Adrenal gland (tissue), 9 donors: ENCODE measurements at regions not wholly inside any gene's neighbourhood (a gene's known extent, or its start where the extent isn't known, plus 50 kb on each side); places are given as distances from the start of the nearest gene placed in this dataset.
A peak's percentile ranks its signal among the peaks of the same experiment; 100 is the strongest.

Experiments
- DNase-seq, 7 donors: peaks; one replicate each; pipeline ENCODE4 v3.0.0-alpha.2; 2019 to 2020
- H3K27ac ChIP-seq, 5 donors: fragments of 200-600 bp; sonication (generic) in 4 of 5; 1 replicate in 3 of 5; 2 replicates in 2 of 5; pipeline versions ENCODE4 v1.5.1 to v1.8.0; 2016 to 2020; ENCODE audit warnings: mild to moderate bottlenecking in 1 of 5
- H3K27me3 ChIP-seq: fragments of 200-600 bp; 2 replicates; pipeline ENCODE4 v1.8.0; 2021
- H3K36me3 ChIP-seq, 2 donors: fragments of 200-600 bp; replicated peaks in 1 of 2; 1 replicate in 1 of 2; 2 replicates in 1 of 2; pipeline versions ENCODE4 v1.5.1 to v1.8.0; 2018 to 2022
- H3K4me1 ChIP-seq, 2 donors: fragments of 200-600 bp; replicated peaks in 1 of 2; 1 replicate in 1 of 2; 2 replicates in 1 of 2; pipeline versions ENCODE4 v1.5.1 to v1.8.0; 2018 to 2021
- H3K4me3 ChIP-seq, 4 donors: fragments of 200-600 bp; sonication (generic) in 3 of 4; one replicate each; pipeline ENCODE4 v1.5.1; 2016 to 2018
- H3K9me3 ChIP-seq, 3 donors: fragments of 200-600 bp; sonication (generic) in 1 of 3; replicated peaks in 1 of 3; 1 replicate in 2 of 3; 2 replicates in 1 of 3; pipeline versions ENCODE4 v1.5.1 to v1.8.0; 2016 to 2021
- CTCF ChIP-seq, 6 experiments: fragments of 450-650 bp in 4 of 6; fragments of 200-600 bp in 2 of 6; sonication (generic) in 1 of 6; IDR thresholded peaks; 1 replicate in 5 of 6; 2 replicates in 1 of 6; pipeline versions ENCODE4 v1.5.1 to v1.8.0; 2016 to 2021; ENCODE audit warnings: antibody characterized with exemption in 6 of 6, mild to moderate bottlenecking in 2 of 6, moderate library complexity in 1 of 6
- POLR2A ChIP-seq, 2 donors: fragments of 450-650 bp; IDR thresholded peaks; one replicate each; pipeline ENCODE4 v1.6.1; 2017; ENCODE audit warnings: antibody characterized with exemption in 2 of 2, mild to moderate bottlenecking in 2 of 2, moderate library complexity in 1 of 2
- WGBS, 4 donors: extraction: QIAGEN DNeasy Blood & Tissue Kit in 2 of 4; methylation state at CpG; one replicate each; pipeline versions ENCODE4 v1.1.5 to v1.1.7; 2013 to 2017; 5-methylcytosine and 5-hydroxymethylcytosine counted together
- intact Hi-C, 2 donors: fragments of 100-400 bp; cut with DNase I; formaldehyde crosslinking; loops; one replicate each; pipeline versions ENCODE4 v1.14.1 to v1.15.0; 2022 to 2023
- donor health status: healthy with polysubstance abuse.
- donor health status: Bipolar disorder and iron deficiency.
- donor health status: DM: yes; HTN: yes; CAD: no.
- donor health status: DM: no; HTN: no; CAD: no.
- donor health status: DM: no; HTN: no; CAD: no.

- WGBS, 4 donors = 79 to 95% (median 92%) methylated on average over 4 of the region's 4 CpGs
- no peaks in the 10 kb centered on the region for H3K36me3 ChIP-seq
- DNase-seq = no peak
- intact Hi-C loops = no loop called here
- TF ChIP-seq CTCF (IDR thresholded peaks at IDR 0.05) (no peak), POLR2A (IDR thresholded peaks at IDR 0.05) (no peak)
- no peaks in the 10 kb centered on the region for H3K27me3 ChIP-seq
- no peaks in the 10 kb centered on the region for H3K9me3 ChIP-seq
- no peaks in the 10 kb centered on the region for H3K4me1 ChIP-seq
- no peak overlapping the region for H3K4me3 ChIP-seq
- H3K27ac ChIP-seq = no peak overlapping the region
These were observed 401.6 kb downstream of the COG6 start for GRCh38 chr13:40056898-40057619.

- Histone ChIP-seq H3K4me3 (no peak overlapping the region), H3K9me3 (no peaks in the 10 kb centered on the region), H3K27me3 (no peaks in the 10 kb centered on the region), H3K4me1 (no peaks in the 10 kb centered on the region), H3K36me3 (no peaks in the 10 kb centered on the region), H3K27ac (no peak overlapping the region)
- DNase-seq = no peak
- TF ChIP-seq POLR2A (IDR thresholded peaks at IDR 0.05) = no peak
- no peak for TF ChIP-seq CTCF (IDR thresholded peaks at IDR 0.05)
- intact Hi-C loops = no loop called here
- 71 to 84% (median 76%) methylated on average over 3 of the region's 3 CpGs for whole genome bisulfite sequencing, 4 donors
These were observed 403.3 kb downstream of the COG6 start for GRCh38 chr13:40058757-40059236.

GRCh38 chr13:40059540-40060232, 404.2 kb downstream of the COG6 start:
- WGBS, 4 donors = 66 to 77% (median 75%) methylated on average over 8 of the region's 8 CpGs
- no peaks in the 10 kb centered on the region for H3K4me1 ChIP-seq
- no peaks in the 10 kb centered on the region for H3K9me3 ChIP-seq
- H3K27ac ChIP-seq = no peak overlapping the region
- intact Hi-C loops = no loop called here
- no peaks in the 10 kb centered on the region for H3K27me3 ChIP-seq
- DNase-seq = no peak
- no peak overlapping the region for H3K4me3 ChIP-seq
- no peaks in the 10 kb centered on the region for H3K36me3 ChIP-seq
- TF ChIP-seq POLR2A (IDR thresholded peaks at IDR 0.05) (no peak), CTCF (IDR thresholded peaks at IDR 0.05) (no peak)

GRCh38 chr13:40060296-40061007, 405.0 kb downstream of the COG6 start:
- no peak overlapping the region for H3K27ac ChIP-seq
- TF ChIP-seq POLR2A (IDR thresholded peaks at IDR 0.05) (no peak), CTCF (IDR thresholded peaks at IDR 0.05) (no peak)
- intact Hi-C loops = no loop called here
- DNase-seq = peak in 2 of 7 donors; percentile 22 to 70
- no peaks in the 10 kb centered on the region for H3K4me1 ChIP-seq
- H3K9me3 ChIP-seq = no peaks in the 10 kb centered on the region
- no peaks in the 10 kb centered on the region for H3K36me3 ChIP-seq
- WGBS, 4 donors = 77 to 79% (median 78%) methylated on average over 4 of the region's 4 CpGs
- H3K27me3 ChIP-seq = no peaks in the 10 kb centered on the region
- H3K4me3 ChIP-seq = no peak overlapping the region
